Adrenal gland (tissue), 9 donors: ENCODE measurements at regions not wholly inside any gene's neighbourhood (a gene's known extent, or its start where the extent isn't known, plus 50 kb on each side); places are given as distances from the start of the nearest gene placed in this dataset.

ENCODE experiments used
- DNase-seq, 7 donors: peaks; one replicate each; pipeline ENCODE4 v3.0.0-alpha.2; 2019 to 2020
- H3K27ac ChIP-seq, 5 donors: fragments of 200-600 bp; sonication (generic) in 4 of 5; 1 replicate in 3 of 5; 2 replicates in 2 of 5; pipeline versions ENCODE4 v1.5.1 to v1.8.0; 2016 to 2020; ENCODE audit warnings: mild to moderate bottlenecking in 1 of 5
- H3K27me3 ChIP-seq: fragments of 200-600 bp; 2 replicates; pipeline ENCODE4 v1.8.0; 2021
- H3K36me3 ChIP-seq, 2 donors: fragments of 200-600 bp; replicated peaks in 1 of 2; 1 replicate in 1 of 2; 2 replicates in 1 of 2; pipeline versions ENCODE4 v1.5.1 to v1.8.0; 2018 to 2022
- H3K4me1 ChIP-seq, 2 donors: fragments of 200-600 bp; replicated peaks in 1 of 2; 1 replicate in 1 of 2; 2 replicates in 1 of 2; pipeline versions ENCODE4 v1.5.1 to v1.8.0; 2018 to 2021
- H3K4me3 ChIP-seq, 4 donors: fragments of 200-600 bp; sonication (generic) in 3 of 4; one replicate each; pipeline ENCODE4 v1.5.1; 2016 to 2018
- H3K9me3 ChIP-seq, 3 donors: fragments of 200-600 bp; sonication (generic) in 1 of 3; replicated peaks in 1 of 3; 1 replicate in 2 of 3; 2 replicates in 1 of 3; pipeline versions ENCODE4 v1.5.1 to v1.8.0; 2016 to 2021
- POLR2A ChIP-seq, 2 donors: fragments of 450-650 bp; IDR thresholded peaks; one replicate each; pipeline ENCODE4 v1.6.1; 2017; ENCODE audit warnings: antibody characterized with exemption in 2 of 2, mild to moderate bottlenecking in 2 of 2, moderate library complexity in 1 of 2
- WGBS, 4 donors: extraction: QIAGEN DNeasy Blood & Tissue Kit in 2 of 4; methylation state at CpG; one replicate each; pipeline versions ENCODE4 v1.1.5 to v1.1.7; 2013 to 2017; 5-methylcytosine and 5-hydroxymethylcytosine counted together
- intact Hi-C, 2 donors: fragments of 100-400 bp; cut with DNase I; formaldehyde crosslinking; loops; one replicate each; pipeline versions ENCODE4 v1.14.1 to v1.15.0; 2022 to 2023
- TF ChIP-seq, protein P1 (sequence below), 6 experiments: fragments of 450-650 bp in 4 of 6; fragments of 200-600 bp in 2 of 6; sonication (generic) in 1 of 6; IDR thresholded peaks; 1 replicate in 5 of 6; 2 replicates in 1 of 6; pipeline versions ENCODE4 v1.5.1 to v1.8.0; 2016 to 2021; ENCODE audit warnings: antibody characterized with exemption in 6 of 6, mild to moderate bottlenecking in 2 of 6, moderate library complexity in 1 of 6
- donor health status: healthy with polysubstance abuse.
- donor health status: Bipolar disorder and iron deficiency.
- donor health status: DM: yes; HTN: yes; CAD: no.
- donor health status: DM: no; HTN: no; CAD: no.
- donor health status: DM: no; HTN: no; CAD: no.

DNA sequence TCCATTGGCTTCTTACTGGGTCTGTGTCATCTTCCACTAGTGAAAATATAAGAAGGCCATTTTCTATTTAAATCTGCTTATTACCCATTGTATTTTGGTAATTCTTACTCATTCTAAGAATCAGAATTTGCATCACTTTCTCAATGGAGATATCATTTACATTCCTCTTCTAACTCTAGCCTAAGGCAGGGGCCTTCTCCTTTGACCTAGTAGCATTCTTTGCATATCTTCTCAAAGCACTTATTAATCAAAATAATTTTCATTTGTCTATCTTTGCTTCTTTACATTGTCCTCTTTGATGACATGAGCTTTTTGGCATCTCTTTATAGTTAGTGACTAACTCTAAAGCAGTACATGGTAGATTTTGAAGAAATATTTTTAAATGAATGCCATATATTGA is 400.9 kb upstream of the SEMA3D start:
- TF ChIP-seq POLR2A (IDR thresholded peaks at IDR 0.05): no peak
- TF ChIP-seq, protein P1, sequence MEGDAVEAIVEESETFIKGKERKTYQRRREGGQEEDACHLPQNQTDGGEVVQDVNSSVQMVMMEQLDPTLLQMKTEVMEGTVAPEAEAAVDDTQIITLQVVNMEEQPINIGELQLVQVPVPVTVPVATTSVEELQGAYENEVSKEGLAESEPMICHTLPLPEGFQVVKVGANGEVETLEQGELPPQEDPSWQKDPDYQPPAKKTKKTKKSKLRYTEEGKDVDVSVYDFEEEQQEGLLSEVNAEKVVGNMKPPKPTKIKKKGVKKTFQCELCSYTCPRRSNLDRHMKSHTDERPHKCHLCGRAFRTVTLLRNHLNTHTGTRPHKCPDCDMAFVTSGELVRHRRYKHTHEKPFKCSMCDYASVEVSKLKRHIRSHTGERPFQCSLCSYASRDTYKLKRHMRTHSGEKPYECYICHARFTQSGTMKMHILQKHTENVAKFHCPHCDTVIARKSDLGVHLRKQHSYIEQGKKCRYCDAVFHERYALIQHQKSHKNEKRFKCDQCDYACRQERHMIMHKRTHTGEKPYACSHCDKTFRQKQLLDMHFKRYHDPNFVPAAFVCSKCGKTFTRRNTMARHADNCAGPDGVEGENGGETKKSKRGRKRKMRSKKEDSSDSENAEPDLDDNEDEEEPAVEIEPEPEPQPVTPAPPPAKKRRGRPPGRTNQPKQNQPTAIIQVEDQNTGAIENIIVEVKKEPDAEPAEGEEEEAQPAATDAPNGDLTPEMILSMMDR (IDR thresholded peaks at IDR 0.05): no peak
- no peak for DNase-seq
- H3K36me3 ChIP-seq: no peaks in the 10 kb centered on the region
- intact Hi-C loops: no loop called here
- no peaks in the 10 kb centered on the region for H3K27me3 ChIP-seq
- H3K27ac ChIP-seq: no peak overlapping the region
- H3K9me3 ChIP-seq: no peaks in the 10 kb centered on the region
- no peak overlapping the region for H3K4me3 ChIP-seq
- H3K4me1 ChIP-seq: no peaks in the 10 kb centered on the region

DNA sequence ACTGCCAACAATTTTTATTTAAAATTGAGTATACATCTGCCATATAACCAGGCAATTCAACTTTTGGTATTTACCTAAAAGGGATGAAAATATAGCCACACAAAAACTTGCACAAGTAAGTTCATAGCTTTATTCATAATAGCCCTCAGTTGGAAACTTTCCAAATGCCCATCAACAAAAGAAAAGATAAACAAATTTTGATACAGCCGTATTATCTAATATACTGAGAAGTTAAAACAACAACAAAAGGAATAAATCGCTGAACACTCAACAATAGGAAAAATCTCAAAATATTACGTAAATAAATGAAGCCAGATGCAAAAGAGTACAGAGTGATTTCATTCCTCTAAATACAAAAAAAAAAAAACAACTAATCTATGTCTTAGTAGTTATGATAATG is 399.2 kb upstream of the SEMA3D start:
- no peaks in the 10 kb centered on the region for H3K4me1 ChIP-seq
- no peaks in the 10 kb centered on the region for H3K9me3 ChIP-seq
- TF ChIP-seq, protein P1 (IDR thresholded peaks at IDR 0.05): no peak
- TF ChIP-seq POLR2A (IDR thresholded peaks at IDR 0.05): no peak
- H3K4me3 ChIP-seq: no peak overlapping the region
- H3K36me3 ChIP-seq: no peaks in the 10 kb centered on the region
- intact Hi-C loops: no loop called here
- no peaks in the 10 kb centered on the region for H3K27me3 ChIP-seq
- no peak for DNase-seq
- no peak overlapping the region for H3K27ac ChIP-seq
- 38 to 65% (median 40%) methylated on average over 3 of the region's 3 CpGs for WGBS, 4 donors

DNA sequence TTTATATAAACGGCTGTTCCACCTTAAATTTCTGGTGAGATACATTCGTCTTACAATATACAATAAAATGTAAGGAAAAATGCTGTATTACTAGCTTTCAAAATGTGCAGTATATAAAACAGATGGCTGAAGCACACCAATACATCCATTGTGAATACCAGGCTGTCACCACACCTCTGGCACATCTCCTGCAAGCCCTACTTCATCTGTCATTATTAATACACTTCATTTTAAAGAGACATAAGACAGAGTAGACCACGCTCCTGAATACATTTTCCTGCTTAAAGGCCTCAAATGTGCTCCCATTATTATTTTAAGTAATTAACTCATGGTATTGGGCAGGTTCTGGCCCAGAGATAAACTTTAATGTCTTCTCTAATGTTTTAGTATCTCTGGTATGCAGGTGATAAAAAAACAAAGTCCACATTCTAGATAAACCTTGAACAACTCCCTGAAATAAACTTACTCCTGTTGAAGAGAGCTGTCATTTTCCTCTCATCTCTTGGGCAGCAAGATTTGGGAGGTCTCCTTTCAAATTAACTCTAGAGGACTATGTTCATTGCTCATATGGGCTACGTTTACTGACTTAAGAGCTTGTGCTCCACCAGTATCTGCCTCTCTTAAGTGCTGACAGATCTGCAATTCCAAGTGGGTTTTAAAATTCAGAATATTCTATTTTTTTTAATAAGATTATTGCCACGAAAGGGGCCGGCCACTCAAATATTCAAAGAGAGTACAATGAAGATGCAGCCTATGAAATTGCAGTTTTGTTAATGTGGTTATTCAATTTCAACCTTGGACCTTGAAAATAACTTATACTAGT is 396.5 kb upstream of the SEMA3D start:
- intact Hi-C loops: no loop called here
- Histone ChIP-seq H3K27me3 (no peaks in the 10 kb centered on the region), H3K36me3 (no peaks in the 10 kb centered on the region), H3K4me3 (no peak overlapping the region), H3K4me1 (no peaks in the 10 kb centered on the region), H3K9me3 (no peaks in the 10 kb centered on the region), H3K27ac (no peak overlapping the region)
- TF ChIP-seq, protein P1 (IDR thresholded peaks at IDR 0.05): no peak
- TF ChIP-seq POLR2A (IDR thresholded peaks at IDR 0.05): no peak
- WGBS, 4 donors: 82 to 89% (median 87%) methylated on average over 6 of the region's 6 CpGs
- no peak for DNase-seq

DNA sequence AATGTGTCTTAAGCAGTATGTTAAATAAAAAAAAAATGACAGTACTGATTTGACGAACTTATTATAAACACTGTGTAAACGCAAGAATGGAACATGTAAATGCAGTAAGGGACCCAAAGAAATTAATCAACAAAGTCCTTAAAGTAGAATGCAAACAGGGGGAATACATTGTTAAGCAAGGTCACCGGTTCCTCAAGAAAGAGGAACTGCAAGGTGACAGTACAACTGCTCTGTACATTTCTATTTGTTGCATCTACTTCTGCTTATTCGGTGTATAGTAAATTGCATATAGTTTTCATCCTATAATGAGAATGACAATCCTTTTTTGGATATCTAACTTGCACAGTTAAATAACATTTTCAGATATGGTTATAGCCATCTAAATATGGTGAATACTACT is 387.0 kb upstream of the SEMA3D start:
- Histone ChIP-seq H3K36me3 (no peaks in the 10 kb centered on the region), H3K27me3 (no peaks in the 10 kb centered on the region), H3K9me3 (no peaks in the 10 kb centered on the region), H3K4me1 (no peaks in the 10 kb centered on the region), H3K4me3 (no peak overlapping the region), H3K27ac (no peak overlapping the region)
- DNase-seq: no peak
- intact Hi-C loops: no loop called here
- no peak for TF ChIP-seq POLR2A (IDR thresholded peaks at IDR 0.05)
- TF ChIP-seq, protein P1 (IDR thresholded peaks at IDR 0.05): no peak
- WGBS, 4 donors: 53 to 85% (median 75%) methylated on average over 4 of the region's 4 CpGs
